T-cell (primary cell): ENCODE measurements at regions not wholly inside any gene's neighbourhood (a gene's known extent, or its start where the extent isn't known, plus 50 kb on each side); places are given as distances from the start of the nearest gene placed in this dataset.

ENCODE experiments used
- ATAC-seq, 4 experiments: fragments of 200-7000 bp in 3 of 4; fragments of 150-1000 bp in 1 of 4; cut with Tn5 transposase; replicated peaks in 1 of 4; 1 replicate in 3 of 4; 2 replicates in 1 of 4; pipeline ENCODE4 v1.10.0; 2021; ENCODE audit warnings: moderate library complexity in 3 of 4, mild to moderate bottlenecking in 2 of 4, moderate number of reproducible peaks in 1 of 4
- CTCF ChIA-PET, 2 donors: fragments of 300-600 bp; sonication (Branson Sonifier 250); formaldehyde crosslinking; loops; one replicate each; lab custom pipeline; 2022; ENCODE audit warnings: antibody characterized with exemption in 2 of 2; lab: Charles Lee
- POLR2A ChIA-PET, 2 donors: fragments of 300-600 bp; sonication (Branson Sonifier 250); formaldehyde crosslinking; loops; one replicate each; lab custom pipeline; 2022; ENCODE audit warnings: antibody characterized with exemption in 2 of 2; lab: Charles Lee
- DNase-seq, 35 experiments: peaks; one replicate each; pipeline versions ENCODE4 v3.0.0 to v3.0.0-alpha.2; 2013 to 2023
- H3K27ac ChIP-seq: one replicate; pipeline ENCODE4 v1.5.1; 2013; ENCODE audit warnings: low read length
- H3K27me3 ChIP-seq, 2 experiments: replicated peaks in 1 of 2; 1 replicate in 1 of 2; 2 replicates in 1 of 2; pipeline versions ENCODE4 v1.6.1 to v1.7.0; 2013; ENCODE audit warnings: low read length in 1 of 2, mixed read lengths in 1 of 2; ENCODE audit not compliant: control insufficient read depth in 2 of 2, insufficient read depth in 2 of 2; ENCODE audit errors: extremely low read depth in 1 of 2
- H3K36me3 ChIP-seq, 2 donors: 1 replicate in 1 of 2; 2 replicates in 1 of 2; pipeline versions ENCODE4 v1.6.1 to v1.7.0; 2013; ENCODE audit warnings: low read length in 1 of 2; ENCODE audit not compliant: control insufficient read depth in 2 of 2, insufficient read depth in 1 of 2; ENCODE audit errors: extremely low read depth in 1 of 2
- H3K4me1 ChIP-seq, 2 experiments: 1 replicate in 1 of 2; 2 replicates in 1 of 2; pipeline versions ENCODE4 v1.6.1 to v1.7.0; 2013; ENCODE audit warnings: low read length in 2 of 2, mixed read lengths in 1 of 2; ENCODE audit not compliant: insufficient read depth in 2 of 2, control insufficient read depth in 1 of 2; ENCODE audit errors: extremely low read depth in 1 of 2
- H3K4me3 ChIP-seq, 2 donors: 1 replicate in 1 of 2; 2 replicates in 1 of 2; pipeline versions ENCODE4 v1.5.1 to v1.7.0; 2013; ENCODE audit warnings: mild to moderate bottlenecking in 2 of 2, low read length in 1 of 2, moderate library complexity in 1 of 2; ENCODE audit not compliant: control insufficient read depth in 1 of 2; ENCODE audit errors: extremely low read depth in 1 of 2
- H3K9me3 ChIP-seq: 2 replicates; pipeline ENCODE4 v1.7.0; 2013
- H3K27ac Mint-ChIP-seq, 2 donors: one replicate each; pipeline ENCODE4 v1.8.0; 2020 to 2021; ENCODE audit warnings: mild to moderate bottlenecking in 2 of 2, mixed read lengths in 2 of 2
- H3K27me3 Mint-ChIP-seq, 2 donors: one replicate each; pipeline ENCODE4 v1.8.0; 2021 to 2022; ENCODE audit warnings: mixed read lengths in 2 of 2
- H3K36me3 Mint-ChIP-seq: one replicate; pipeline ENCODE4 v1.8.0; 2021; ENCODE audit warnings: mixed read lengths
- H3K4me1 Mint-ChIP-seq, 3 donors: one replicate each; pipeline ENCODE4 v1.8.0; 2020 to 2022; ENCODE audit warnings: mixed read lengths in 3 of 3, mild to moderate bottlenecking in 1 of 3
- H3K4me3 Mint-ChIP-seq, 3 donors: one replicate each; pipeline ENCODE4 v1.8.0; 2020 to 2022; ENCODE audit warnings: mild to moderate bottlenecking in 3 of 3, mixed read lengths in 3 of 3, moderate library complexity in 3 of 3
- H3K9me3 Mint-ChIP-seq, 3 donors: one replicate each; pipeline ENCODE4 v1.8.0; 2020 to 2022; ENCODE audit warnings: mixed read lengths in 3 of 3
- WGBS: methylation state at CpG from one replicate; pipeline ENCODE4 v1.1.5; 2013; ENCODE audit warnings: missing lambda C conversion rate; ENCODE audit not compliant: insufficient coverage; 5-methylcytosine and 5-hydroxymethylcytosine counted together

GRCh38 chr12:76201758-76202157 lies 117.3 kb upstream of the NAP1L1 start:
- peaks cover 0 to 2% of the 10 kb centered on the region in 2 experiments for H3K4me1 ChIP-seq
- peaks cover 0 to 5% (median 2%) of the 10 kb centered on the region in 3 donors for H3K4me1 Mint-ChIP-seq
- no peak overlapping the region for H3K4me3 ChIP-seq
- no peak overlapping the region for H3K4me3 Mint-ChIP-seq
- peaks cover 6% of the 10 kb centered on the region for H3K9me3 ChIP-seq
- H3K27ac ChIP-seq, result no peak overlapping the region
- peaks cover 22 to 33% of the 10 kb centered on the region in 2 donors for H3K27me3 Mint-ChIP-seq
- no peaks in the 10 kb centered on the region for H3K27me3 ChIP-seq
- ChIA-PET CTCF (interaction anchor here in 1 of 2 donors (0.6 kb wide), 1 partner anchor 1599 kb away, joined by 3 read pairs; no protein-coding TSS in a partner anchor), POLR2A (no interaction called here)
- ATAC-seq (no peak), DNase-seq (no peak)
- no peaks in the 10 kb centered on the region for H3K36me3 ChIP-seq
- H3K27ac Mint-ChIP-seq, result no peak overlapping the region
- peaks cover 5 to 37% (median 22%) of the 10 kb centered on the region in 3 donors for H3K9me3 Mint-ChIP-seq
- H3K36me3 Mint-ChIP-seq, result no peaks in the 10 kb centered on the region

GRCh38 chr12:76201316-76201715 lies 116.8 kb upstream of the NAP1L1 start:
- no peak overlapping the region for H3K4me3 Mint-ChIP-seq
- H3K9me3 ChIP-seq, result peaks cover 6% of the 10 kb centered on the region
- CTCF ChIA-PET, result interaction anchor here in 1 of 2 donors (0.6 kb wide), 1 partner anchor 1599 kb away, joined by 3 read pairs; no protein-coding TSS in a partner anchor
- H3K4me1 ChIP-seq, result peaks cover 0 to 2% of the 10 kb centered on the region in 2 experiments
- peaks cover 5 to 37% (median 22%) of the 10 kb centered on the region in 3 donors for H3K9me3 Mint-ChIP-seq
- H3K27ac ChIP-seq, result no peak overlapping the region
- WGBS, result 33% methylated on average over 1 of the region's 2 CpGs
- ATAC-seq (no peak), DNase-seq (no peak)
- no peak overlapping the region for H3K4me3 ChIP-seq
- no peaks in the 10 kb centered on the region for H3K27me3 ChIP-seq
- peaks cover 0 to 5% (median 2%) of the 10 kb centered on the region in 3 donors for H3K4me1 Mint-ChIP-seq
- no peaks in the 10 kb centered on the region for H3K36me3 Mint-ChIP-seq
- peaks cover 18 to 32% of the 10 kb centered on the region in 2 donors for H3K27me3 Mint-ChIP-seq
- H3K36me3 ChIP-seq, result no peaks in the 10 kb centered on the region
- H3K27ac Mint-ChIP-seq, result no peak overlapping the region
- POLR2A ChIA-PET, result no interaction called here

GRCh38 chr12:76199808-76200207 lies 115.3 kb upstream of the NAP1L1 start:
- Mint-ChIP-seq H3K4me3 (no peak overlapping the region), H3K4me1 (peaks cover 0 to 12% (median 2%) of the 10 kb centered on the region in 3 donors), H3K27ac (no peak overlapping the region), H3K9me3 (peaks cover 5 to 37% (median 22%) of the 10 kb centered on the region in 3 donors), H3K27me3 (peaks cover 19 to 34% of the 10 kb centered on the region in 2 donors), H3K36me3 (no peaks in the 10 kb centered on the region)
- ChIA-PET CTCF (no interaction called here), POLR2A (no interaction called here)
- H3K27ac ChIP-seq, result no peak overlapping the region
- H3K4me1 ChIP-seq, result peaks cover 0 to 2% of the 10 kb centered on the region in 2 experiments
- no peaks in the 10 kb centered on the region for H3K36me3 ChIP-seq
- no peaks in the 10 kb centered on the region for H3K27me3 ChIP-seq
- no peak overlapping the region for H3K4me3 ChIP-seq
- 100% methylated on average over 1 of the region's 2 CpGs for WGBS
- H3K9me3 ChIP-seq, result peaks cover 6% of the 10 kb centered on the region
- DNase-seq, result no peak
- ATAC-seq, result no peak

- no peak overlapping the region for H3K4me3 ChIP-seq
- CTCF ChIA-PET, result no interaction called here
- H3K36me3 ChIP-seq, result no peaks in the 10 kb centered on the region
- peaks cover 0 to 12% (median 2%) of the 10 kb centered on the region in 3 donors for H3K4me1 Mint-ChIP-seq
- H3K27ac ChIP-seq, result no peak overlapping the region
- peaks cover 6% of the 10 kb centered on the region for H3K9me3 ChIP-seq
- no CpG with 5 or more reads among the region's 1 CpG for WGBS
- H3K27me3 ChIP-seq, result no peaks in the 10 kb centered on the region
- DNase-seq (no peak), ATAC-seq (no peak)
- H3K4me3 Mint-ChIP-seq, result no peak overlapping the region
- H3K27me3 Mint-ChIP-seq, result peaks cover 15 to 27% of the 10 kb centered on the region in 2 donors
- H3K4me1 ChIP-seq, result peaks cover 0 to 4% of the 10 kb centered on the region in 2 experiments
- H3K9me3 Mint-ChIP-seq, result peaks cover 5 to 37% (median 22%) of the 10 kb centered on the region in 3 donors
- H3K36me3 Mint-ChIP-seq, result no peaks in the 10 kb centered on the region
- H3K27ac Mint-ChIP-seq, result no peak overlapping the region
- POLR2A ChIA-PET, result no interaction called here
Measured at GRCh38 chr12:76198839-76199238, 114.4 kb upstream of the NAP1L1 start.

- Mint-ChIP-seq H3K36me3 (no peaks in the 10 kb centered on the region), H3K9me3 (peaks cover 5 to 32% (median 18%) of the 10 kb centered on the region in 3 donors), H3K4me1 (peaks cover 0 to 12% (median 2%) of the 10 kb centered on the region in 3 donors), H3K27ac (no peak overlapping the region), H3K27me3 (peaks cover 14 to 19% of the 10 kb centered on the region in 2 donors), H3K4me3 (no peak overlapping the region)
- Histone ChIP-seq H3K9me3 (peaks cover 6% of the 10 kb centered on the region), H3K36me3 (no peaks in the 10 kb centered on the region), H3K4me3 (no peak overlapping the region), H3K4me1 (peaks cover 0 to 4% of the 10 kb centered on the region in 2 experiments), H3K27me3 (no peaks in the 10 kb centered on the region), H3K27ac (no peak overlapping the region)
- peak in 1 of 4 experiments; percentile 51 for ATAC-seq
- peak in 1 of 35 experiments; percentile 6 for DNase-seq
- no CpG with 5 or more reads among the region's 5 CpGs for WGBS
- ChIA-PET CTCF (interaction anchor here in 1 of 2 donors (0.5 kb wide), 1 partner anchor 696 kb away, joined by 3 read pairs; no protein-coding TSS in a partner anchor), POLR2A (no interaction called here)
Measured at GRCh38 chr12:76197283-76197682, 112.8 kb upstream of the NAP1L1 start.

- no CpG with 5 or more reads among the region's 1 CpG for WGBS
- Mint-ChIP-seq H3K36me3 (no peaks in the 10 kb centered on the region), H3K27me3 (peaks cover 10 to 12% of the 10 kb centered on the region in 2 donors), H3K4me1 (peaks cover 0 to 12% (median 2%) of the 10 kb centered on the region in 3 donors), H3K9me3 (peaks cover 5 to 31% (median 18%) of the 10 kb centered on the region in 3 donors), H3K4me3 (no peak overlapping the region), H3K27ac (no peak overlapping the region)
- ATAC-seq, result no peak
- ChIA-PET CTCF (no interaction called here), POLR2A (no interaction called here)
- peaks cover 0 to 3% of the 10 kb centered on the region in 2 experiments for H3K4me1 ChIP-seq
- H3K36me3 ChIP-seq, result no peaks in the 10 kb centered on the region
- DNase-seq, result no peak
- H3K27ac ChIP-seq, result no peak overlapping the region
- H3K4me3 ChIP-seq, result no peak overlapping the region
- H3K9me3 ChIP-seq, result peaks cover 6% of the 10 kb centered on the region
- H3K27me3 ChIP-seq, result no peaks in the 10 kb centered on the region
Measured at GRCh38 chr12:76195920-76196319, 111.4 kb upstream of the NAP1L1 start.
